ENCODE measurements at regions not wholly inside any gene's neighbourhood (a gene's known extent, or its start where the extent isn't known, plus 50 kb on each side); places are given as distances from the start of the nearest gene placed in this dataset.

DNA sequence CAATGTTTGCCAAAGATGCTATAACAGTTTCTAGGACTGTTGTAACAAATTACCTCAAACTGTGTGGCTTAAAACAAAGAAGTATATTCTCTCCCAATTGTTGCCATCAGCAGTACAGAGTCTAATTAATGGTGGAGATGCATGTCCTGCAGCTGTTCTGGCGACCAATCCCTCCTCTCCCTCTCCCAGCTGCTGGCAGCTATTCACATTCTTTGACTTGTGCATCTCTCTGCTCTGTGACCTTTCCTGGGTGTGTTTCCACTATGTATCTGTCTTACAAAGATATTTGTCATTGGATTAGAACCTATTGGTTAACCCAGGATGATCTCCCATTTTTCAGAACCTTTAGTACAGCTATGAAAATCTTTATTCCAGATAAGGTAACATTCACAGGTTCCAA lies 561.7 kb upstream of the POM121L12 start:
- no peak for DNase-seq

DNA sequence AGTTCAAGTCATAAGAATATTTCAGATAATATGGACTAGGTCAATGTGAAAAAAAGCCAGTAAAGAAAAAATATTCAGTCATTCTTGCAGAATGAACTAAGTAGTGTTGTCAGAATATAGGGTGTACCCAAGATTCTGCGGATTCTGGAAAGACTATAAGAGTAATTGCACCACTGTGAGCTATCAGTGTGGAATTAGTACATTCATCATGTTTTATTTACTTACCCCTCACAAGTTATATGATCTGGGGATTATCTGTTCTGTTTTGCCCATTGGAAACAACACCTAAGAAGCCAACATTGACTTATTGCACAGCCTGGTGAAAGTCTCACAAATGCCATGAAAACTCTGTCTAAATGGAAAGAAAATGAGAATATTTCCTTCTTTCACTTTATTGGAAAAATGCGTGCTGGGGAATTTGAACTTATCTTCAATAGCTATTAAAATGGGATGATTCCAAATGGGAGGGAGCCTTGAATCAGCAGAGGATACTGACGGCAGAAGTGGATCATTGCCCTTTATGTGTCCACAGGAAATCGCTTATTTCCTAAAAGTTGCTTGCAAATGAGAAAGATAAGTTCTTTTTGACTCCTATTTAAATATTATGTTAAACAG lies 563.3 kb upstream of the POM121L12 start:
- no peak for DNase-seq

DNA sequence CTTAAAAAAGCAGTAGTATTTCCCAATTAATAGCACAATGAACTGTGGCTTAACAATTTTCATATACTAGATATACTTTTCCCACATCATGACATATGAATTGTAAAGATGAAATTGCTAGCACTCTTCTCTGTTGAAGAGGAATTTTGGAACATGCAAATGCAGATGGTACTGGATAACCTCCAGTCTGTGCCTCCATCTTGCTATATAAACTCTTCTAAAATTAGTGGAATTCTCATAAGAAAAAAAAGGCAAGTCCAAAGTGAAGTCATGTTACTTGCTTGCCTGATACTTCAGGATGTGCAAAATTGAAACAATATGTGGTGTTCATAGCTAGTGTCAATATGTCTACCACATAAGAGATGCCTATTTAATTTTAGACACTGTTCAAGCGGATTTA lies 570.2 kb upstream of the POM121L12 start:
- no peak for DNase-seq

DNA sequence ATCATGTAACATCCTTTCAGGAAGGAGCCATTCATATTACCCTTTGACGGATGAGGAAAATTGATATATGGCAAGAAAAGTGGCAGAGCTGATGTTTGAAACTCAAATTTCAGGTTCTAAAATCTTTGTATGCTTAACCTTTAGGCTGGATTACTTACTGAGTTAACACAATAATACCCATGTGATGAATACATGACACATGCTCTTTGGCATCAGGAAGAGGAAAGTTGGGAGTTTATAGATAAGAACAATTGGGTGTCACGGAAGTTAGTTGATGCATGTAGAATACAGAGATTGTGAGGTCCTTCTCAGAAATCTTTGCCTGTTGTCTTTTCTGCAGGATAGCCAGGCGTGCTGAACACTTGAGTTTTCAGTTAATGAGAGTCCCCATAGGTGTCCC lies 572.1 kb upstream of the POM121L12 start:
- no peak for DNase-seq

DNA sequence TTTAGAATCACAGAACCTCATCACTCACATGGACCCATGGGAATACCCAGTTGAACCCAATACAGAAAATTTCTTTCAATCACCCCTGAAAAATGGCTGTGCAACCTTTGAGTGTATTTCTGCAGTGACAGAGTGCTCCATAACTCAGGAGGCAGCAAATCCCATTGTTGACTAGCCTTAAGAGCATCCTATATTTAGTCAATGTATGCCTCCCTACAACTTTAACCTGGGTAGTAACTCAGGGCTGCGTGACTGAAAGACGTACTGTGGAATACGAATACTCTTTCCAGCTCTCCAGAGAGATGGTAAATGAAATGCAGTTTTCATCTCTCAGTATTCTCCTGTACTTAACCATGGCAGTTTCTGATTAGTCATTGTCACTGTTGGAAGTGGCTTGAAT lies 573.0 kb upstream of the POM121L12 start:
- DNase-seq, result no peak

- no peak for DNase-seq
These were observed 579.9 kb upstream of the POM121L12 start for GRCh38 chr7:52455571-52455970.

GRCh38 chr7:52450816-52451215 lies 584.6 kb upstream of the POM121L12 start:
- no peak for DNase-seq

- DNase-seq, result no peak
These were observed 587.8 kb upstream of the POM121L12 start for GRCh38 chr7:52447581-52448180.

DNA sequence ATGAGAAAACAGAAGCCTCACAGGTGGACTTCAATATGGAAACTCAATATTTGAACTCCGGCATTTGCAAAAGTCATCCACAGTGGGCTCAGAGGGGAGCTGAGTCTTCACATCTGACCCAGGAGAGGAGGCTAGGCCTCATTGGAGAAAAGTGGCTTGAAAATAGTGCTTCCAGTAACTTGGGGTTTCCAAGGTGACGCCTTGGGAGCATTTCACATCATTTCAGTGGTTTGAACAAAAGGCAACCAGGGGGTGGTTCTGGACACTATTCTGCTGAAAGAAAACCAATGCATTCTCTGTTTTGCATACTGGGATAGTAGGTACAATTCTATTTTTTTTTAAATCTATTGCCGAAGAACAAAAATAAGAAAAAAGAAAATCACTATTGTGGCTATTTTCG lies 599.2 kb upstream of the POM121L12 start:
- no peak for DNase-seq

- no peak for DNase-seq
These were observed 604.2 kb upstream of the POM121L12 start for GRCh38 chr7:52431082-52431815.

- DNase-seq, result no peak
These were observed 612.2 kb upstream of the POM121L12 start for GRCh38 chr7:52423251-52423650.

- no peak for DNase-seq
These were observed 622.4 kb upstream of the POM121L12 start for GRCh38 chr7:52413051-52413450.

GRCh38 chr7:52410032-52410431 lies 625.4 kb upstream of the POM121L12 start:
- no peak for DNase-seq

DNA sequence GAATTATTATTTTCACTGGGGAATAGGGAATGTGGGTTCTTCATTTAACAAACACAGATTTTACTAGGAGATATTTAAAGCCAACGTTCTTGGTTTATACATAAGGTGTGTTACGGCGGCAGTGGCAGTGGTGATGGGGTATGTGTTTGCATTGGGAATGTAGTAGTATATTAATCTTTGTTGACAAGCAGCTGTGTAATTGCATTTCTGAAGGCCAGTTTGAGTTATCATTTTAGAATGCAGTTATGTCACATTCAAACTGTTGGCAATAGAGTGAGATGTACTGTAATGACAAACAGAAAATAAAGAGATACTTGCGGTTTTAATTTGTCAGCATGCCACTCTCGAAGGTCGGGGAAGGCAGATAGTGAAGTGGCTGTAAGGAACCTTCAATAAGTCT lies 628.6 kb upstream of the POM121L12 start:
- DNase-seq, result no peak

DNA sequence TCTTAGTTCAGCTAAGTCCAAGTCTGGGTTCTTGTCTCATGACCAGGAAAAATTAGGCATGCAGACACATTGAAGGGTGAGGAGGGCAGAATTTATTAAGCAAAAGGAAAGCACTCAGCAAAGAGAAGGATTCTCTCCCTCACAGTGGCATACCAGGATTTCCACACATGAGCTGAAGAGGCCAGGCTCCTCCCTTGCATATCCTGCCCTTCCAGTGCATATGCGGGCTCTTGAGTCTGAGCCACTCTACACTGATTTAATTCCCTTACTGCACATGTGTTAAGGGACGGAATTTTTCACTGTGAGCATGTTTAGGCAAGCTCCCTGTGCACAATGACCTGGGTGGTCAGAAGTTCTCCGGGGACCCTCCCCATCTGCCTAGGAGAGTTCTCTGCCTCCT lies 652.7 kb upstream of the POM121L12 start:
- no peak for DNase-seq

DNA sequence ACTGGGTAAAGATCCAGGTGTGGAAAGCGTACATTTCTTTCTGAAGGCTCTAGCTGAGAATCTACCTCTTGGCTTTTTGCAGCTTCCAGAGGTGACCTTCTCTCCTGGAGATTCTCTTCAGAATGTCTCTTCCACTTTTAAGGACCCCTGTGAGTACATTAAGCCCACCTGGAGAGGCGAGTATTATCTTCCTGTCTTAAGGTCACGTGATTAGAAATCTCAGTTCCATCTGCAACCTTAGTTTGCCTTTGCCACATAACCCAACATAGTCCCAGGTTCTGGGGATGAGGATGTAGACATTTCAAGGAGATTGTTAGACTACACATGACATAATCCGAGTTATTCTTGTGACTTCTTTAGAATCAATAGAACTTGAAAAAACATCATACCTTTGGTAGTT lies 665.5 kb upstream of the POM121L12 start:
- DNase-seq, result no peak

GRCh38 chr7:52365349-52365748 lies 670.1 kb upstream of the POM121L12 start:
- no peak for DNase-seq

DNA sequence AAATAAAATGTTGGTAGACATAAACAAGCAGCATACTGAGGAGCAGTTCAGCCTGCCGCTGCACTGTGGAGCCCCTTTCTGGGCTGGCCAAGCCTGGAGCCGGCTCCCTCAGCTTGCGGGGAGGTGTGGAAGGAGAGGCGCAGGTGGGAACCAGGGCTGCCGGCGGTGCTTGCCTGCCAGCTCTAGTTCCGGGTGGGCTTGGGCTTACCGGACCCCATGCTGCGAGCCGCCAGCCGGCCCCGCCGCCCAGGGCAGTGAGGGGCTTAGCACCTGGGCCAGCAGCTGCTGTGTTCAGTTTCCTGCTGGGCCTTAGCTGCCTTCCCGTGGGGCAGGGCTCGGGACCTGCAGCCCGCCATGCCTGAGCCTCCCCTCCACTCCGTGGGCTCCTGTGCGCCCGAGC lies 672.9 kb upstream of the POM121L12 start:
- no peak for DNase-seq

- DNase-seq, result no peak
These were observed 674.9 kb upstream of the POM121L12 start for GRCh38 chr7:52360541-52360940.

GRCh38 chr7:52355053-52355452 lies 680.4 kb upstream of the POM121L12 start:
- DNase-seq, result no peak

- no peak for DNase-seq
These were observed 683.1 kb upstream of the POM121L12 start for GRCh38 chr7:52352013-52352981.

- DNase-seq, result no peak
These were observed 691.4 kb upstream of the POM121L12 start for GRCh38 chr7:52344015-52344414.

GRCh38 chr7:52340067-52340466 lies 695.4 kb upstream of the POM121L12 start:
- no peak for DNase-seq

All from activated CD4-positive, alpha-beta T cell treated with anti-CD3 and anti-CD28 coated beads, Interleukin-2, amount 50 U/mL, for 1 hour (primary cell).